Activated T-cell treated with anti-CD3 and anti-CD28 coated beads, Interleukin-2, amount 50 U/mL, for 24 hours (primary cell): ENCODE measurements at regions not wholly inside any gene's neighbourhood (a gene's known extent, or its start where the extent isn't known, plus 50 kb on each side); places are given as distances from the start of the nearest gene placed in this dataset.
"Not testable (repeated sequence)": the region's sequence is repeated elsewhere in the genome, so short reads cannot be mapped to it uniquely, and the experiment has no call there.

Experiments
- DNase-seq: peaks from one replicate; pipeline ENCODE4 v3.0.0-alpha.2; 2020
- H3K27ac Mint-ChIP-seq: 2 replicates; pipeline ENCODE4 v1.8.0; 2020; ENCODE audit warnings: mild to moderate bottlenecking, mixed read lengths
- H3K27me3 Mint-ChIP-seq: 2 replicates; pipeline ENCODE4 v1.8.0; 2020; ENCODE audit warnings: mixed read lengths
- H3K36me3 Mint-ChIP-seq: 2 replicates; pipeline ENCODE4 v1.8.0; 2020; ENCODE audit warnings: low read depth, mixed read lengths
- H3K4me1 Mint-ChIP-seq: 2 replicates; pipeline ENCODE4 v1.8.0; 2020; ENCODE audit warnings: low read depth, mixed read lengths
- H3K4me3 Mint-ChIP-seq: 2 replicates; pipeline ENCODE4 v1.8.0; 2020; ENCODE audit warnings: mild to moderate bottlenecking, moderate library complexity, mixed read lengths
- H3K9me3 Mint-ChIP-seq: 2 replicates; pipeline ENCODE4 v1.8.0; 2020; ENCODE audit warnings: mixed read lengths

DNA sequence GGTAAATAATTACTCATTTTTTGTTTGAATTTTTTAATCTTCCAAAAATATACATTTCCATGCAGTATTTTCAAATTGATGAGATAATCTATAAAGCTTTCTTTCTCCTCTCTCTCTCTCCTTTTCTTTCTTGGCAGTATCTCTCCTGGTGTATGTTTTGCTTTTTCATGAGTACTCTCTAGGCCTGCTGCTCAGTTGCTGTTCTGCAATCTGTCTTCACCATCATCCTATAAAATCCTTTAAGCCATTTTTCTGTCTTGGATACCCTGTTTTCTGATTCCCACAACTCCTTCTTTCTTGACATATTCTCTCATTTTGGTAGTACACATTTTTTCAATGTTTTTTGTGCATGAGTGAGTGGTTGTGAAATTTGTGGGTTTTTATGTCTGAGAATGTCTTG lies 1558.1 kb upstream of the LRRTM3 start:
- no peak overlapping the region for H3K27ac Mint-ChIP-seq
- H3K4me1 Mint-ChIP-seq = no peaks in the 10 kb centered on the region
- H3K36me3 Mint-ChIP-seq = no peaks in the 10 kb centered on the region
- no peak for DNase-seq
- no peaks in the 10 kb centered on the region for H3K27me3 Mint-ChIP-seq
- H3K4me3 Mint-ChIP-seq = no peak overlapping the region
- H3K9me3 Mint-ChIP-seq = peaks cover 2% of the 10 kb centered on the region

DNA sequence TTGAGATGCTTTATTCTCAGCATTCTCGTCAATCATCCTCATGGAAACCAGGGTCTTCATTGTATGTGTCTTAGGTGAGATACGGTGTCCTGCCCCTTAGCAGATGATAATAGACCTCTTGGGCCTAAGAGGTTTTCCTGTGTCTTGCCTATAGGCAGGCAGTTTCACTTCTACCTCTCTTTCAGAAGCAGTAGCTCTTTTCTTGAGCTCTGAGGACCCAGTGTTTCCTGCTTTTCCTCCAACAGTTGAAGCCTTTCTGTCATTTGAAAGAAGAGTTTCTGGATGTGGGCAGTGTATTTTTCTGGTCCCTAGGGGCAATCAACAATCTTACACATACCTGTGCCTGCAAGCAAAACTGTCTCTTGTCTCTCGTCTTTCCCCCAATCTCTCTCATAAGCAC lies 1550.3 kb upstream of the LRRTM3 start:
- Mint-ChIP-seq H3K4me3 (no peak overlapping the region), H3K4me1 (no peaks in the 10 kb centered on the region), H3K27me3 (no peaks in the 10 kb centered on the region), H3K36me3 (no peaks in the 10 kb centered on the region), H3K9me3 (peaks cover 3% of the 10 kb centered on the region), H3K27ac (no peak overlapping the region)
- no peak for DNase-seq

- no peaks in the 10 kb centered on the region for H3K27me3 Mint-ChIP-seq
- no peak overlapping the region for H3K4me3 Mint-ChIP-seq
- H3K27ac Mint-ChIP-seq = no peak overlapping the region
- H3K36me3 Mint-ChIP-seq = no peaks in the 10 kb centered on the region
- no peak for DNase-seq
- H3K4me1 Mint-ChIP-seq = no peaks in the 10 kb centered on the region
- peaks cover 3% of the 10 kb centered on the region for H3K9me3 Mint-ChIP-seq
These were observed 1548.1 kb upstream of the LRRTM3 start for GRCh38 chr10:65377687-65378086.

GRCh38 chr10:65394502-65395297 lies 1531.1 kb upstream of the LRRTM3 start:
- Mint-ChIP-seq H3K9me3 (peaks cover 8% of the 10 kb centered on the region), H3K4me3 (no peak overlapping the region), H3K4me1 (no peaks in the 10 kb centered on the region), H3K27ac (no peak overlapping the region), H3K36me3 (no peaks in the 10 kb centered on the region), H3K27me3 (no peaks in the 10 kb centered on the region)
- DNase-seq = no peak

- no peak for DNase-seq
- no peak overlapping the region for H3K4me3 Mint-ChIP-seq
- H3K27ac Mint-ChIP-seq = no peak overlapping the region
- no peaks in the 10 kb centered on the region for H3K4me1 Mint-ChIP-seq
- H3K9me3 Mint-ChIP-seq = peaks cover 12% of the 10 kb centered on the region
- H3K36me3 Mint-ChIP-seq = no peaks in the 10 kb centered on the region
- H3K27me3 Mint-ChIP-seq = no peaks in the 10 kb centered on the region
These were observed 1530.2 kb upstream of the LRRTM3 start for GRCh38 chr10:65395631-65396030.

DNA sequence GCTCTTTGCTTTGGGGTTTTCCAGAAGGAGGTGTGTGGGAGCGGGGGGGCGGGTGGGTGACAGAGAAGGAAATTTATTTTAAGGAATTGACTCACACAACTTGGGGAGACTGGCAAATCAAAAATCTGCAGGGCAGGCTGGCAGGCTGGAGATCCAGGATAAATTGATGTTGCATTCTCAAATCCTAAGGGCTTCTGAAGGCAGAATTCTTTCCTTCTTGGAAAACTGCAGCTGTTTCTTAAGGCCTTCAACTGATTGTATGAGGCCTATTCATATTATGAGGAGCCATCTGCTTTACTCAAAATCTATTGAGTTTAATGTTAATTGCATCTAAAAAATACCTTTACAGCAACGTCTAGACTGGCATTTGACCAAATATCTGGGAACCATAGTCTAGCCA lies 1528.8 kb upstream of the LRRTM3 start:
- no peak for DNase-seq
- Mint-ChIP-seq H3K36me3 (no peaks in the 10 kb centered on the region), H3K27ac (no peak overlapping the region), H3K4me1 (no peaks in the 10 kb centered on the region), H3K9me3 (peaks cover 12% of the 10 kb centered on the region), H3K27me3 (no peaks in the 10 kb centered on the region), H3K4me3 (no peak overlapping the region)

- peaks cover 5% of the 10 kb centered on the region for H3K9me3 Mint-ChIP-seq
- H3K27me3 Mint-ChIP-seq = no peaks in the 10 kb centered on the region
- no peaks in the 10 kb centered on the region for H3K4me1 Mint-ChIP-seq
- no peak overlapping the region for H3K27ac Mint-ChIP-seq
- no peak overlapping the region for H3K4me3 Mint-ChIP-seq
- DNase-seq = no peak
- H3K36me3 Mint-ChIP-seq = no peaks in the 10 kb centered on the region
These were observed 1517.4 kb upstream of the LRRTM3 start for GRCh38 chr10:65408401-65408800.

- Mint-ChIP-seq H3K27ac (no peak overlapping the region), H3K9me3 (peaks cover 9% of the 10 kb centered on the region), H3K36me3 (no peaks in the 10 kb centered on the region), H3K4me1 (no peaks in the 10 kb centered on the region), H3K4me3 (no peak overlapping the region), H3K27me3 (no peaks in the 10 kb centered on the region)
- no peak for DNase-seq
These were observed 1512.8 kb upstream of the LRRTM3 start for GRCh38 chr10:65413001-65413400.

DNA sequence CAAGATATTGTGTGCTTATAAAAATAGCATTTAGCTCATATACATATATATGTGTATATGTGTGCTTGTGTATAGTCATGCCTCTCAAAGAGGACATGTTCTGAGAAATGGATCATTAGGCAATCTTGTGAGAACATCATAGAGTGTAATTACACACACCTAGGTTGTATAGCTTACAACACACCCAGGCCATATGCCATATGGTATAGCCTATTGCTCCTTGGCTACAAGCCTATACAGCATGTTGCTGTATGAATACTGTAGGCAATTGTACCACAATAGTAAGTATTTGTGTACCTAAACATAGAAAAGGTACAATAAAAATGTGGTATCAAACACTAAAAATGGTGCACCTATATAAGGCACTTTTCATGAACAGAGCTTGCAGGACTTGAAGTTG lies 1510.5 kb upstream of the LRRTM3 start:
- peaks cover 7% of the 10 kb centered on the region for H3K9me3 Mint-ChIP-seq
- H3K27ac Mint-ChIP-seq = no peak overlapping the region
- no peak for DNase-seq
- H3K36me3 Mint-ChIP-seq = no peaks in the 10 kb centered on the region
- no peaks in the 10 kb centered on the region for H3K27me3 Mint-ChIP-seq
- no peak overlapping the region for H3K4me3 Mint-ChIP-seq
- H3K4me1 Mint-ChIP-seq = no peaks in the 10 kb centered on the region

GRCh38 chr10:65416094-65416493 lies 1509.7 kb upstream of the LRRTM3 start:
- no peaks in the 10 kb centered on the region for H3K4me1 Mint-ChIP-seq
- no peaks in the 10 kb centered on the region for H3K27me3 Mint-ChIP-seq
- DNase-seq = no peak
- H3K4me3 Mint-ChIP-seq = no peak overlapping the region
- peaks cover 7% of the 10 kb centered on the region for H3K9me3 Mint-ChIP-seq
- H3K27ac Mint-ChIP-seq = no peak overlapping the region
- no peaks in the 10 kb centered on the region for H3K36me3 Mint-ChIP-seq

DNA sequence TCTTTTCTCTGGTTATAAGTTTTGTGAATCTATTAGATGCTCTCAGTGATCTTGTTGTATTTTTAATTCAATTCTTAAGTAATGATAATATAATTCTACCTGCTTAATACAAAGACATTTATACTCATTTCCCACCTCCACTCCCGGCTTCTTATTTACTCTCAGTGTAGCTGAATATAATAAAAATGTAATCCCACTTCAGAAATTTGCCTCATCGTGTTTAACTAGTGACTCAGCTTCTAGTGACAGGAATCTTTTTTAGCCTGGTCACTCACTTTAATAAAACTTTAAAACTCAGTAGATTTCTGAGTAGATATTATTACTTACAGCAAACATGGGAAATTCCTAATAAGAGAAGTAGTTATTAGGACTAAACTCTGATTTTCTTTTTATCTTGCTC lies 1506.2 kb upstream of the LRRTM3 start:
- Mint-ChIP-seq H3K36me3 (no peaks in the 10 kb centered on the region), H3K27ac (no peak overlapping the region), H3K4me3 (no peak overlapping the region), H3K27me3 (no peaks in the 10 kb centered on the region), H3K4me1 (no peaks in the 10 kb centered on the region), H3K9me3 (peaks cover 16% of the 10 kb centered on the region)
- no peak for DNase-seq

DNA sequence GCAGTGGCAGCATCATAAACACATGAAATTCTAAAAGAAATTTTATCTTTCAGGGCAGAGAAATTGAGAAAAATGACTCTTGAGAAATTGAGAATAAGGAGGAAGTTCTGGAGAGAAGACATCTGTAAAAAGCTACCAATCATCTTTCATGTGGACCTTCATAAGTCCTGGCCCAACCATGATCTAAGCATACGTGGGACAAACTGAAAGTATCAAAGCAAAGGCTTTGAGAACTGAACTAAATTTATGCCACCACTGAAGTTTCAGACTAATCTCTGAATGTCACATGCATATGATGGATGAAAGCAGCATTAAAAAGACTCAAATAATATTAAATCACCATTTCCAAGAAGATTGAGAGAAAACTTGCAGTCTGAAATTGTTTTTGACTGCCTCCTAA lies 1502.8 kb upstream of the LRRTM3 start:
- Mint-ChIP-seq H3K27me3 (no peaks in the 10 kb centered on the region), H3K4me1 (no peaks in the 10 kb centered on the region), H3K27ac (no peak overlapping the region), H3K9me3 (peaks cover 19% of the 10 kb centered on the region), H3K36me3 (no peaks in the 10 kb centered on the region), H3K4me3 (no peak overlapping the region)
- DNase-seq = no peak

DNA sequence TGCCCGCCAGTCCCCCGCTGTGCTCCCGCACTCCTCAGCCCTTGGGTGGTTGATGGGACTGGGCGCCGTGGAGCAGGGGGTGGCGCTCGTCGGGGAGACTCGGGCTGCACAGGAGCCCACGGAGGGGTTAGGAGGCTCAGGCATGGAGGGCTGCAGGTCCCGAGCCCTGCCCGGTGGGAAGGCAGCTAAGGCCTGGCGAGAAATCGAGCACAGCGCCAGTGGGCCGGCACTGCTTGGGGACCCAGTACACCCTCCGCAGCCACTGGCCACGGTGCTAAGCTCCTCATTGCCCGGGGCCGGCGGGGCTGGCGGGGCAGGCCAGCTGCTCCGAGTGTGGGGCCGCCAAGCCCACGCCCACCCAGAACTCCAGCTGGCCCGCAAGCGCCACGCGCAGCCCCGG lies 1496.5 kb upstream of the LRRTM3 start:
- H3K9me3 Mint-ChIP-seq, DNase-seq, H3K4me3 Mint-ChIP-seq, H3K27me3 Mint-ChIP-seq, H3K27ac Mint-ChIP-seq, H3K36me3 Mint-ChIP-seq, H3K4me1 Mint-ChIP-seq: not testable (repeated sequence)

- H3K36me3 Mint-ChIP-seq = no peaks in the 10 kb centered on the region
- peaks cover 4% of the 10 kb centered on the region for H3K9me3 Mint-ChIP-seq
- H3K27ac Mint-ChIP-seq = no peak overlapping the region
- no peak overlapping the region for H3K4me3 Mint-ChIP-seq
- DNase-seq = no peak
- no peaks in the 10 kb centered on the region for H3K27me3 Mint-ChIP-seq
- H3K4me1 Mint-ChIP-seq = no peaks in the 10 kb centered on the region
These were observed 1494.9 kb upstream of the LRRTM3 start for GRCh38 chr10:65430979-65431378.

- no peaks in the 10 kb centered on the region for H3K36me3 Mint-ChIP-seq
These were observed 1454.8 kb upstream of the LRRTM3 start for GRCh38 chr10:65470986-65471385.

DNA sequence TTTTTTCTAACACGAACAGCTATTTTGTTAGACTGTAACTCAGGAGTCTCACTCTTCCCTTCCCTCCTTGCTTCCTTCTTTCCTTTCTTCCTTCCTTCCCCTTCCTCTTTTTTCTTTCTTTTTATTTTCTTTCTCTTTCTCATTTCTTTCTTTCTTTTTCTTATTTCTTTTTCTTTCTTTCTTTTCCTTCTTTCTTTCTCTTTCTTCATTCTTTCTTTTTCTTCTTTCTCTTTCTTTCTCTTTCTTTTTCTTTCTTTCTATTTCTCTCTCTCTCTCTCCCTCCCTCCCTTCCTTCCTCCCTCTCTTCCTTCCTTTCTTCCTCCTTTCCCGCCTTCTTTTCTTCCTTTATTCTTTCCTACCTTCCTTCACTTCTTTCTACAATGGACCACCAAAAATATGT lies 1443.0 kb upstream of the LRRTM3 start:
- peaks cover 10% of the 10 kb centered on the region for H3K9me3 Mint-ChIP-seq
- no peak overlapping the region for H3K27ac Mint-ChIP-seq
- no peaks in the 10 kb centered on the region for H3K36me3 Mint-ChIP-seq
- no peaks in the 10 kb centered on the region for H3K27me3 Mint-ChIP-seq
- DNase-seq = no peak
- H3K4me1 Mint-ChIP-seq = no peaks in the 10 kb centered on the region
- no peak overlapping the region for H3K4me3 Mint-ChIP-seq

More at GRCh38 chr10:65470986-65471385, 1454.8 kb upstream of the LRRTM3 start:
- no peaks in the 10 kb centered on the region for H3K4me1 Mint-ChIP-seq
- H3K4me3 Mint-ChIP-seq = no peak overlapping the region
- DNase-seq = no peak
- H3K27me3 Mint-ChIP-seq = no peaks in the 10 kb centered on the region
- no peak overlapping the region for H3K27ac Mint-ChIP-seq
- H3K9me3 Mint-ChIP-seq = peaks cover 11% of the 10 kb centered on the region
